HEK293T (cell line): ENCODE measurements at regions not wholly inside any gene's neighbourhood (a gene's known extent, or its start where the extent isn't known, plus 50 kb on each side); places are given as distances from the start of the nearest gene placed in this dataset.

ENCODE experiments used
- BHLHE40 ChIP-seq: fragments of 450-650 bp; IDR thresholded peaks from 2 replicates; pipeline ENCODE4 v1.6.1; 2016; ENCODE audit warnings: mild to moderate bottlenecking, moderate library complexity, borderline replicate concordance
- ELF4 ChIP-seq: fragments of 450-650 bp; IDR thresholded peaks from 2 replicates; pipeline ENCODE4 v1.6.1; 2017; ENCODE audit warnings: antibody characterized with exemption
- FOXK2 ChIP-seq: fragments of 450-650 bp; IDR thresholded peaks from 2 replicates; pipeline ENCODE4 v1.6.1; 2016; ENCODE audit warnings: mild to moderate bottlenecking
- FOXM1 ChIP-seq: fragments of 450-650 bp; IDR thresholded peaks from 2 replicates; pipeline ENCODE4 v1.6.1; 2017; ENCODE audit warnings: mild to moderate bottlenecking, borderline replicate concordance
- HDGF ChIP-seq: fragments of 450-650 bp; IDR thresholded peaks from 2 replicates; pipeline ENCODE4 v1.6.1; 2017; ENCODE audit warnings: antibody characterized with exemption, borderline replicate concordance
- LEF1 ChIP-seq: fragments of 450-650 bp; IDR thresholded peaks from 2 replicates; pipeline ENCODE4 v1.6.1; 2017; ENCODE audit warnings: mild to moderate bottlenecking, borderline replicate concordance
- ZNF384 ChIP-seq: fragments of 450-650 bp; IDR thresholded peaks from 2 replicates; pipeline ENCODE4 v1.6.1; 2016

- TF ChIP-seq FOXM1: no peak
- TF ChIP-seq ZNF384: no peak
- TF ChIP-seq ELF4: no peak
- no peak for TF ChIP-seq LEF1
- no peak for TF ChIP-seq FOXK2
- no peak for TF ChIP-seq HDGF
- no peak for TF ChIP-seq BHLHE40
These were observed 66.5 kb upstream of the LIN7C start for GRCh38 chr11:27573024-27573423.
